ENCODE measurements at regions not wholly inside any gene's neighbourhood (a gene's known extent, or its start where the extent isn't known, plus 50 kb on each side); places are given as distances from the start of the nearest gene placed in this dataset.

DNA sequence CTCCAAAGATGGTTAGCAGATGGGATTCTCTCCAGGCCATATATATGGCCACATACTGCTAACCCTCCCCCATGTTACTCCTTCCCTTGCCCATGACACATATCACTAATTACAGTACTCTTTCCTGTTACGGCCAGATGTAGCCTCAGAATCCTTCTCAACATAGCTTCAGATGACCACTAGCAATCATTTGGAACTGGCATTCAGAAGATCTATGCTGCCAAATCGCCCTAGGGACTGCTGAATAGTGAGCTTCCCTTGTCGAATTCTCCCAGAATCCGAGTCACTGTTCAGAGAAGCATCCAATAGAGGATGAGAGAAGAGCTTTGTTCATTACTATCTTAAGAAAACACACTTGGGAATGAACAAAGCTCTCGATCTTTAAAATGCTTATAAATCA, 121.2 kb upstream of the TANK start:
- Mint-ChIP-seq H3K36me3 (no peaks in the 10 kb centered on the region), H3K9me3 (peaks cover 13% of the 10 kb centered on the region), H3K27me3 (ENCODE audit: low read depth) (no peaks in the 10 kb centered on the region)

DNA sequence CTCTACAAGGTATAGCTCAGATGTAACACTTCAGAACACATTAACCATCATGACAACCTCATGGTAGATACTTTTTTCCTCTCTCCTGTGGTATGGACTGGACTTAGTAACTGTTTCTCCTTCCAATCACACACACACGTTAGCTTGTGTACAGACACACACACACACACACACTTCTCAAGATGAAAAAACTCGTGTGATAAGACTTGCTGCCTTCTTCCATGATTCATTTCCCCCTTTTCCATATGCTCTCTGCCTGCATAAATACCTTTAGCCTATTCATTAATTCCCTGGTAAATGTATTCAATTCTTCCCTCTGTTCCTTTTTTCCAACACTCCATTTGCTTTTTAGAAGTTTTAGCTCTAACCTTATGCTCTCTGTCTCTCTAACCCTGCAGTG, 118.9 kb upstream of the TANK start:
- DNase-seq (ENCODE audit: low spot score in 2 of 2, unreplicated experiment in 2 of 2) = no peak
- no peaks in the 10 kb centered on the region for H3K9me3 Mint-ChIP-seq
- TF ChIP-seq, protein P1, sequence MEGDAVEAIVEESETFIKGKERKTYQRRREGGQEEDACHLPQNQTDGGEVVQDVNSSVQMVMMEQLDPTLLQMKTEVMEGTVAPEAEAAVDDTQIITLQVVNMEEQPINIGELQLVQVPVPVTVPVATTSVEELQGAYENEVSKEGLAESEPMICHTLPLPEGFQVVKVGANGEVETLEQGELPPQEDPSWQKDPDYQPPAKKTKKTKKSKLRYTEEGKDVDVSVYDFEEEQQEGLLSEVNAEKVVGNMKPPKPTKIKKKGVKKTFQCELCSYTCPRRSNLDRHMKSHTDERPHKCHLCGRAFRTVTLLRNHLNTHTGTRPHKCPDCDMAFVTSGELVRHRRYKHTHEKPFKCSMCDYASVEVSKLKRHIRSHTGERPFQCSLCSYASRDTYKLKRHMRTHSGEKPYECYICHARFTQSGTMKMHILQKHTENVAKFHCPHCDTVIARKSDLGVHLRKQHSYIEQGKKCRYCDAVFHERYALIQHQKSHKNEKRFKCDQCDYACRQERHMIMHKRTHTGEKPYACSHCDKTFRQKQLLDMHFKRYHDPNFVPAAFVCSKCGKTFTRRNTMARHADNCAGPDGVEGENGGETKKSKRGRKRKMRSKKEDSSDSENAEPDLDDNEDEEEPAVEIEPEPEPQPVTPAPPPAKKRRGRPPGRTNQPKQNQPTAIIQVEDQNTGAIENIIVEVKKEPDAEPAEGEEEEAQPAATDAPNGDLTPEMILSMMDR (IDR thresholded peaks at IDR 0.05; ENCODE audit: unreplicated experiment) = no peak
- H3K27me3 Mint-ChIP-seq (ENCODE audit: low read depth) = no peaks in the 10 kb centered on the region
- peaks cover 7% of the 10 kb centered on the region for H3K4me1 Mint-ChIP-seq
- no peaks in the 10 kb centered on the region for H3K36me3 Mint-ChIP-seq
- no peak overlapping the region for H3K4me3 Mint-ChIP-seq
- no peak overlapping the region for H3K27ac Mint-ChIP-seq

More for the DNA sequence above, 121.2 kb upstream of the TANK start:
- DNase-seq (ENCODE audit: low spot score in 2 of 2, unreplicated experiment in 2 of 2) = no peak
- TF ChIP-seq, protein P1 (IDR thresholded peaks at IDR 0.05; ENCODE audit: unreplicated experiment) = no peak
- peaks cover 12% of the 10 kb centered on the region for H3K4me1 Mint-ChIP-seq
- H3K4me3 Mint-ChIP-seq = no peak overlapping the region
- H3K27ac Mint-ChIP-seq = no peak overlapping the region

GRCh38 chr2:161042990-161043625, 117.1 kb upstream of the TANK start:
- H3K9me3 Mint-ChIP-seq = no peaks in the 10 kb centered on the region
- no peak overlapping the region for H3K27ac Mint-ChIP-seq

GRCh38 chr2:161044095-161044865, 115.9 kb upstream of the TANK start:
- no peak for DNase-seq (ENCODE audit: low spot score in 2 of 2, unreplicated experiment in 2 of 2)
- H3K27ac Mint-ChIP-seq = no peak overlapping the region
- no peaks in the 10 kb centered on the region for H3K9me3 Mint-ChIP-seq

More at GRCh38 chr2:161042990-161043625, 117.1 kb upstream of the TANK start:
- H3K36me3 Mint-ChIP-seq = no peaks in the 10 kb centered on the region
- TF ChIP-seq, protein P1 (IDR thresholded peaks at IDR 0.05; ENCODE audit: unreplicated experiment) = no peak
- peaks cover 7% of the 10 kb centered on the region for H3K4me1 Mint-ChIP-seq
- no peaks in the 10 kb centered on the region for H3K27me3 Mint-ChIP-seq (ENCODE audit: low read depth)
- DNase-seq (ENCODE audit: low spot score in 2 of 2, unreplicated experiment in 2 of 2) = no peak
- H3K4me3 Mint-ChIP-seq = no peak overlapping the region

GRCh38 chr2:161044921-161045320, 115.3 kb upstream of the TANK start:
- Mint-ChIP-seq H3K27me3 (ENCODE audit: low read depth) (peaks cover under 1% of the 10 kb centered on the region), H3K36me3 (no peaks in the 10 kb centered on the region), H3K9me3 (no peaks in the 10 kb centered on the region), H3K4me3 (no peak overlapping the region), H3K27ac (no peak overlapping the region), H3K4me1 (peaks cover 7% of the 10 kb centered on the region)
- no peak for DNase-seq (ENCODE audit: low spot score in 2 of 2, unreplicated experiment in 2 of 2)
- TF ChIP-seq, protein P1 (IDR thresholded peaks at IDR 0.05; ENCODE audit: unreplicated experiment) = no peak

More at GRCh38 chr2:161044095-161044865, 115.9 kb upstream of the TANK start:
- TF ChIP-seq, protein P1 (IDR thresholded peaks at IDR 0.05; ENCODE audit: unreplicated experiment) = no peak
- H3K36me3 Mint-ChIP-seq = no peaks in the 10 kb centered on the region
- no peaks in the 10 kb centered on the region for H3K27me3 Mint-ChIP-seq (ENCODE audit: low read depth)
- no peak overlapping the region for H3K4me3 Mint-ChIP-seq
- peaks cover 7% of the 10 kb centered on the region for H3K4me1 Mint-ChIP-seq
